ENCODE measurements at regions not wholly inside any gene's neighbourhood (a gene's known extent, or its start where the extent isn't known, plus 50 kb on each side); places are given as distances from the start of the nearest gene placed in this dataset.

DNA sequence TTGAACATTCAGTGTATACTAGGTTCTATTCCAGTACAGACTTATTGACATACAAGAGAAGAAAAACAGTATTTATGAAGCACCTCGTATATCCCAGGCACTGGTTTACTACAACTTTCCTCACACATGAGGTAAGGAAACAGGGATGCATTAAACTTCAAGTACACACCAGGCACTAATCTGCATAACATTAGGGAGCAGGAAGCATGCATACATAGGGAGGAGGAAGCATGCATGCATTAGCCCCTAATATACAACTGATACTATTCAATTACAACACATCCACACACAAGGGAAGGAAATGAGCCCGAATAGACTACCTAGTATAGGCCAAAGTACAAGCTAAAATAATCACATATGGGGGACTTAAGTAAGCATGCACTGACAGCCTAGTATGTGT lies 525.3 kb downstream of the SUCLG1 start:
- TF ChIP-seq, protein P1, sequence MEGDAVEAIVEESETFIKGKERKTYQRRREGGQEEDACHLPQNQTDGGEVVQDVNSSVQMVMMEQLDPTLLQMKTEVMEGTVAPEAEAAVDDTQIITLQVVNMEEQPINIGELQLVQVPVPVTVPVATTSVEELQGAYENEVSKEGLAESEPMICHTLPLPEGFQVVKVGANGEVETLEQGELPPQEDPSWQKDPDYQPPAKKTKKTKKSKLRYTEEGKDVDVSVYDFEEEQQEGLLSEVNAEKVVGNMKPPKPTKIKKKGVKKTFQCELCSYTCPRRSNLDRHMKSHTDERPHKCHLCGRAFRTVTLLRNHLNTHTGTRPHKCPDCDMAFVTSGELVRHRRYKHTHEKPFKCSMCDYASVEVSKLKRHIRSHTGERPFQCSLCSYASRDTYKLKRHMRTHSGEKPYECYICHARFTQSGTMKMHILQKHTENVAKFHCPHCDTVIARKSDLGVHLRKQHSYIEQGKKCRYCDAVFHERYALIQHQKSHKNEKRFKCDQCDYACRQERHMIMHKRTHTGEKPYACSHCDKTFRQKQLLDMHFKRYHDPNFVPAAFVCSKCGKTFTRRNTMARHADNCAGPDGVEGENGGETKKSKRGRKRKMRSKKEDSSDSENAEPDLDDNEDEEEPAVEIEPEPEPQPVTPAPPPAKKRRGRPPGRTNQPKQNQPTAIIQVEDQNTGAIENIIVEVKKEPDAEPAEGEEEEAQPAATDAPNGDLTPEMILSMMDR (IDR thresholded peaks at IDR 0.05; ENCODE audit: low read length): no peak
- TF ChIP-seq EZH2 (optimal IDR thresholded peaks at IDR 0.05; ENCODE audit: low read depth, low read length) (no peak), EZH2phosphoT487 (IDR thresholded peaks at IDR 0.05; ENCODE audit: low read length) (no peak)
